HCT116 (cell line): ENCODE measurements at regions not wholly inside any gene's neighbourhood (a gene's known extent, or its start where the extent isn't known, plus 50 kb on each side); places are given as distances from the start of the nearest gene placed in this dataset.

Experiments used
- ATAC-seq: fragments of 200-7000 bp; cut with Tn5 transposase; 2 replicates; pipeline ENCODE4 v1.9.1; 2020; ENCODE audit warnings: mild to moderate bottlenecking, moderate library complexity
- BruUV-seq: library from RNA; stranded (reverse); fragments of 400-500 nt; replicated peaks from 2 replicates; lab custom pipeline; 2021; lab: Mats Ljungman, UMichigan
- CTCF ChIA-PET: fragments of 300-600 bp; sonication (Branson Sonifier 250); formaldehyde crosslinking; loops from one replicate; lab custom pipeline; 2021; ENCODE audit warnings: antibody characterized with exemption; lab: Charles Lee
- POLR2A ChIA-PET: fragments of 300-600, 350-600 bp; sonication (Branson Sonifier 250); formaldehyde crosslinking; loops from one replicate; lab custom pipeline; 2021; ENCODE audit warnings: antibody characterized with exemption; lab: Charles Lee
- RAD21 ChIA-PET, 2 experiments: fragments of 300-600 bp; sonication (Branson Sonifier 250); formaldehyde crosslinking; loops; one replicate each; lab custom pipeline; 2023; ENCODE audit warnings: low total read pairs in 2 of 2; ENCODE audit not compliant: uncharacterized antibody in 2 of 2, unreplicated experiment in 2 of 2, low non-redundant PET in 1 of 2; lab: Charles Lee
- DNase-seq: peaks from one replicate; pipeline ENCODE4 v3.0.0-alpha.2; 2010; ENCODE audit warnings: low read depth, low spot score
- H2AFZ ChIP-seq: fragments of 200-600 bp; shearing (Covaris generic), sonication (generic); 2 replicates; pipeline ENCODE4 v1.6.1; 2017; ENCODE audit warnings: low read depth, mixed run types, mixed read lengths, antibody characterized with exemption, low read length; ENCODE audit not compliant: poor library complexity, severe bottlenecking
- H3K27ac ChIP-seq: 2 replicates; pipeline ENCODE4 v1.5.1; 2012; ENCODE audit warnings: low read depth, low read length
- H3K27me3 ChIP-seq: fragments of 200-600 bp; sonication (generic); 2 replicates; pipeline ENCODE4 v1.6.1; 2016; ENCODE audit warnings: mixed run types, low read length, mixed read lengths; ENCODE audit not compliant: insufficient read depth
- H3K36me3 ChIP-seq, 2 experiments: fragments of 200-500 bp in 1 of 2; fragments of 200-600 bp in 1 of 2; sonication (Bioruptor generic) in 1 of 2; sonication (generic) in 1 of 2; 2 replicates each; pipeline versions ENCODE4 v1.5.1 to v1.6.1; 2014 to 2016; ENCODE audit warnings: low read length in 2 of 2, inconsistent platforms in 1 of 2, mixed read lengths in 1 of 2, mixed run types in 1 of 2; ENCODE audit not compliant: insufficient read depth in 2 of 2, control insufficient read depth in 1 of 2
- H3K4me1 ChIP-seq, 2 experiments: fragments of 200-600 bp in 1 of 2; sonication (generic) in 1 of 2; 2 replicates each; pipeline versions ENCODE4 v1.5.1 to v1.6.1; 2012 to 2017; ENCODE audit warnings: low read length in 2 of 2, inconsistent platforms in 1 of 2, mild to moderate bottlenecking in 1 of 2, mixed read lengths in 1 of 2, mixed run types in 1 of 2, moderate library complexity in 1 of 2; ENCODE audit not compliant: insufficient read depth in 2 of 2, control insufficient read depth in 1 of 2
- H3K4me2 ChIP-seq: fragments of 200-600 bp; sonication (generic); 2 replicates; pipeline ENCODE4 v1.6.1; 2017; ENCODE audit warnings: mixed run types, low read length, mixed read lengths
- H3K4me3 ChIP-seq, 2 experiments: fragments of 200-600 bp in 1 of 2; sonication (generic) in 1 of 2; replicated peaks in 1 of 2; 2 replicates each; pipeline ENCODE4 v1.5.1; 2011 to 2016; ENCODE audit warnings: low read length in 2 of 2, control low read depth in 1 of 2, low read depth in 1 of 2, mild to moderate bottlenecking in 1 of 2, mixed read lengths in 1 of 2, mixed run types in 1 of 2
- H3K79me2 ChIP-seq: fragments of 200-600 bp; sonication (generic); 2 replicates; pipeline ENCODE4 v1.6.1; 2017; ENCODE audit warnings: mild to moderate bottlenecking, mixed run types, low read length, moderate library complexity, mixed read lengths; ENCODE audit not compliant: insufficient read depth
- H3K9ac ChIP-seq: fragments of 200-600 bp; sonication (generic); 2 replicates; pipeline ENCODE4 v1.6.1; 2016; ENCODE audit warnings: low read length, mixed read lengths
- H3K9me2 ChIP-seq: fragments of 200-600 bp; sonication (generic), shearing (Covaris generic); 2 replicates; pipeline ENCODE4 v1.6.1; 2017; ENCODE audit warnings: mixed run types, mild to moderate bottlenecking, moderate library complexity; ENCODE audit not compliant: insufficient read depth
- H3K9me3 ChIP-seq, 2 experiments: fragments of 200-500 bp in 1 of 2; fragments of 200-600 bp in 1 of 2; sonication (Bioruptor generic) in 1 of 2; sonication (generic) in 1 of 2; 2 replicates each; pipeline ENCODE4 v1.6.1; 2014 to 2017; ENCODE audit warnings: low read length in 2 of 2, mixed read lengths in 2 of 2, inconsistent platforms in 1 of 2, low read depth in 1 of 2, mild to moderate bottlenecking in 1 of 2, mixed run types in 1 of 2, moderate library complexity in 1 of 2; ENCODE audit not compliant: control insufficient read depth in 1 of 2, insufficient read depth in 1 of 2
- H4K20me1 ChIP-seq: fragments of 200-600 bp; sonication (generic), shearing (Covaris generic); 2 replicates; pipeline ENCODE4 v1.6.1; 2017; ENCODE audit warnings: mixed run types, mild to moderate bottlenecking, moderate library complexity; ENCODE audit not compliant: insufficient read depth
- ATF3 ChIP-seq: IDR thresholded peaks from 2 replicates; pipeline ENCODE4 v1.6.1; 2012
- CEBPB ChIP-seq: IDR thresholded peaks from 2 replicates; pipeline ENCODE4 v1.6.1; 2012; ENCODE audit warnings: low read depth
- CTCF ChIP-seq, 3 experiments: fragments of 200-600 bp in 1 of 3; sonication (generic) in 1 of 3; IDR thresholded peaks in 2 of 3; conservative IDR thresholded peaks in 1 of 3; 2 replicates each; pipeline ENCODE4 v1.5.1; 2012 to 2017; ENCODE audit warnings: low read depth in 2 of 3, low read length in 2 of 3, antibody characterized with exemption in 1 of 3, borderline replicate concordance in 1 of 3, control low read depth in 1 of 3, mild to moderate bottlenecking in 1 of 3, mixed read lengths in 1 of 3, mixed run types in 1 of 3, moderate library complexity in 1 of 3; ENCODE audit not compliant: insufficient read depth in 1 of 3
- EGR1 ChIP-seq: IDR thresholded peaks from 2 replicates; pipeline ENCODE4 v1.6.1; 2012; ENCODE audit warnings: low read depth
- ELF1 ChIP-seq: IDR thresholded peaks from 2 replicates; pipeline ENCODE4 v1.6.1; 2012; ENCODE audit warnings: low read depth, borderline replicate concordance
- EZH2 ChIP-seq: fragments of 200-600 bp; sonication (generic); IDR thresholded peaks from 2 replicates; pipeline ENCODE4 v1.6.1; 2017; ENCODE audit warnings: antibody characterized with exemption, mixed run types
- EZH2phosphoT487 ChIP-seq: fragments of 200-600 bp; IDR thresholded peaks from 2 replicates; pipeline ENCODE4 v1.6.1; 2018; ENCODE audit warnings: antibody characterized with exemption, borderline replicate concordance
- FOSL1 ChIP-seq: IDR thresholded peaks from 2 replicates; pipeline ENCODE4 v1.6.1; 2012; ENCODE audit warnings: low read depth
- JUND ChIP-seq: IDR thresholded peaks from 2 replicates; pipeline ENCODE4 v1.6.1; 2012
- MAX ChIP-seq: IDR thresholded peaks from 2 replicates; pipeline ENCODE4 v1.6.1; 2012
- POLR2AphosphoS5 ChIP-seq: IDR thresholded peaks from 2 replicates; pipeline ENCODE4 v1.6.1; 2011; ENCODE audit warnings: mild to moderate bottlenecking, low read depth, low read length, moderate library complexity
- SP1 ChIP-seq: IDR thresholded peaks from 2 replicates; pipeline ENCODE4 v1.6.1; 2012; ENCODE audit warnings: low read depth
- SRF ChIP-seq: IDR thresholded peaks from 2 replicates; pipeline ENCODE4 v1.6.1; 2012; ENCODE audit warnings: low read depth
- TCF7L2 ChIP-seq: IDR thresholded peaks from 2 replicates; pipeline ENCODE4 v1.7.0; 2011; ENCODE audit warnings: borderline replicate concordance, inconsistent platforms; ENCODE audit not compliant: insufficient read depth, insufficient read length; ENCODE audit errors: extremely low read depth
- ZFX ChIP-seq: fragments of 450-650 bp; IDR thresholded peaks from 2 replicates; pipeline ENCODE4 v1.6.1; 2017
- intact Hi-C: fragments of 100-400 bp; cut with micrococcal nuclease; formaldehyde crosslinking; loops from 2 replicates; pipeline ENCODE4 v1.10.0; 2022

- no peak overlapping the region for H3K9ac ChIP-seq
- H4K20me1 ChIP-seq, result no peaks in the 10 kb centered on the region
- no peak for TF ChIP-seq POLR2AphosphoS5
- no peaks in the 10 kb centered on the region for H3K9me2 ChIP-seq
- POLR2A ChIA-PET, result no interaction called here
- H3K27me3 ChIP-seq, result no peaks in the 10 kb centered on the region
- CTCF ChIA-PET, result no interaction called here
- no peak overlapping the region for H3K4me2 ChIP-seq
- H3K36me3 ChIP-seq, result no peaks in the 10 kb centered on the region
- H3K4me3 ChIP-seq, result no peak overlapping the region
- RAD21 ChIA-PET, result no interaction called here
- no peaks in the 10 kb centered on the region for H3K79me2 ChIP-seq
- no TSS peak for BruUV-seq
- no peaks in the 10 kb centered on the region for H3K4me1 ChIP-seq
- no peak overlapping the region for H3K27ac ChIP-seq
- intact Hi-C loops, result no loop called here
- no peak for DNase-seq
- H3K9me3 ChIP-seq, result peaks cover 5 to 14% of the 10 kb centered on the region in 2 experiments; a peak in 3 of 4 replicates
- no peak for ATAC-seq
- H2AFZ ChIP-seq, result no peak overlapping the region
Observed at GRCh38 chr3:78481050-78481449, 1286.7 kb downstream of the ROBO1 start.

- Histone ChIP-seq H3K9ac (no peak overlapping the region), H2AFZ (no peak overlapping the region), H4K20me1 (no peaks in the 10 kb centered on the region), H3K4me3 (no peak overlapping the region), H3K79me2 (no peaks in the 10 kb centered on the region), H3K9me2 (no peaks in the 10 kb centered on the region), H3K9me3 (peaks cover 5 to 14% of the 10 kb centered on the region in 2 experiments; a peak in 3 of 4 replicates), H3K4me1 (no peaks in the 10 kb centered on the region), H3K27me3 (no peaks in the 10 kb centered on the region), H3K4me2 (no peak overlapping the region), H3K27ac (no peak overlapping the region), H3K36me3 (no peaks in the 10 kb centered on the region)
- BruUV-seq, result no TSS peak
- RAD21 ChIA-PET, result no interaction called here
- CTCF ChIA-PET, result no interaction called here
- intact Hi-C loops, result no loop called here
- no peak for DNase-seq
- POLR2A ChIA-PET, result no interaction called here
- TF ChIP-seq EGR1 (no peak), EZH2 (no peak), ATF3 (no peak), ZFX (no peak), MAX (no peak), ELF1 (no peak), JUND (no peak), SP1 (no peak), EZH2phosphoT487 (no peak), CEBPB (no peak), CTCF (IDR thresholded peaks at IDR 0.05 in 2 of 3, conservative IDR thresholded peaks at IDR 0.05 in 1 of 3; ENCODE audit: borderline replicate concordance in 1 of 3, insufficient read depth in 1 of 3, low read depth in 2 of 3, low read length in 2 of 3) (no peak), SRF (no peak), TCF7L2 (no peak), POLR2AphosphoS5 (no peak), FOSL1 (no peak)
- ATAC-seq, result no peak
Observed at GRCh38 chr3:78483090-78483489, 1284.7 kb downstream of the ROBO1 start.
